Gastroesophageal sphincter (tissue), 4 donors: ENCODE measurements at regions not wholly inside any gene's neighbourhood (a gene's known extent, or its start where the extent isn't known, plus 50 kb on each side); places are given as distances from the start of the nearest gene placed in this dataset.
A peak's percentile ranks its signal among the peaks of the same experiment; 100 is the strongest.

Source experiments
- ATAC-seq: fragments of 150-250 bp; one replicate; pipeline ENCODE4 v1.9.1; 2016; ENCODE audit warnings: mild to moderate bottlenecking, moderate library complexity
- H3K27ac ChIP-seq, 4 donors: fragments of 200-600 bp; sonication (generic) in 3 of 4; 1 replicate in 3 of 4; 2 replicates in 1 of 4; pipeline ENCODE4 v1.5.1; 2016 to 2019
- H3K27me3 ChIP-seq: fragments of 200-600 bp; sonication (generic); one replicate; pipeline ENCODE4 v1.5.1; 2019
- H3K36me3 ChIP-seq, 2 donors: fragments of 200-600 bp; sonication (generic); one replicate each; pipeline ENCODE4 v1.5.1; 2019; ENCODE audit warnings: control low read depth in 1 of 2
- H3K4me1 ChIP-seq, 3 donors: fragments of 200-600 bp; sonication (generic); 1 replicate in 2 of 3; 2 replicates in 1 of 3; pipeline ENCODE4 v1.5.1; 2016 to 2019; ENCODE audit warnings: control low read depth in 2 of 3
- H3K4me3 ChIP-seq, 2 donors: fragments of 200-600 bp; sonication (generic); one replicate each; pipeline ENCODE4 v1.5.1; 2019; ENCODE audit warnings: mild to moderate bottlenecking in 1 of 2, moderate library complexity in 1 of 2
- H3K9me3 ChIP-seq, 3 donors: fragments of 200-600 bp; sonication (generic); one replicate each; pipeline ENCODE4 v1.5.1; 2017 to 2019; ENCODE audit warnings: control low read depth in 2 of 3
- CTCF ChIP-seq, 4 experiments: fragments of 200-600 bp in 2 of 4; fragments of 450-650 bp in 2 of 4; sonication (generic) in 1 of 4; IDR thresholded peaks; one replicate each; pipeline ENCODE4 v1.5.1; 2017 to 2019; ENCODE audit warnings: antibody characterized with exemption in 4 of 4, mild to moderate bottlenecking in 2 of 4, moderate library complexity in 2 of 4
- EP300 ChIP-seq: sonication (generic); formaldehyde crosslinking; IDR thresholded peaks from one replicate; pipeline ENCODE4 v1.6.1; 2017; ENCODE audit warnings: antibody characterized with exemption, mild to moderate bottlenecking
- POLR2A ChIP-seq, 2 donors: fragments of 450-650 bp; IDR thresholded peaks; one replicate each; pipeline ENCODE4 v1.6.1; 2017; ENCODE audit warnings: antibody characterized with exemption in 2 of 2, mild to moderate bottlenecking in 2 of 2, moderate library complexity in 1 of 2
- POLR2AphosphoS5 ChIP-seq: sonication (generic); formaldehyde crosslinking; IDR thresholded peaks from one replicate; pipeline ENCODE4 v1.6.1; 2017; ENCODE audit warnings: antibody characterized with exemption
- WGBS, 2 donors: methylation state at CpG; one replicate each; pipeline ENCODE4 v1.1.5; 2018; ENCODE audit warnings: low coverage in 1 of 2; 5-methylcytosine and 5-hydroxymethylcytosine counted together

GRCh38 chr2:24411488-24412151, 51.3 kb upstream of the ITSN2 start:
- Histone ChIP-seq H3K9me3 (no peaks in the 10 kb centered on the region), H3K36me3 (no peaks in the 10 kb centered on the region), H3K4me3 (no peak overlapping the region), H3K4me1 (no peaks in the 10 kb centered on the region), H3K27me3 (no peaks in the 10 kb centered on the region), H3K27ac (no peak overlapping the region)
- ATAC-seq = no peak
- WGBS, 2 donors = 84% methylated on average over 2 of the region's 4 CpGs
- TF ChIP-seq POLR2A (IDR thresholded peaks at IDR 0.05) = no peak
- TF ChIP-seq EP300 = no peak
- no peak for TF ChIP-seq POLR2AphosphoS5
- TF ChIP-seq CTCF (IDR thresholded peaks at IDR 0.05) = no peak

DNA sequence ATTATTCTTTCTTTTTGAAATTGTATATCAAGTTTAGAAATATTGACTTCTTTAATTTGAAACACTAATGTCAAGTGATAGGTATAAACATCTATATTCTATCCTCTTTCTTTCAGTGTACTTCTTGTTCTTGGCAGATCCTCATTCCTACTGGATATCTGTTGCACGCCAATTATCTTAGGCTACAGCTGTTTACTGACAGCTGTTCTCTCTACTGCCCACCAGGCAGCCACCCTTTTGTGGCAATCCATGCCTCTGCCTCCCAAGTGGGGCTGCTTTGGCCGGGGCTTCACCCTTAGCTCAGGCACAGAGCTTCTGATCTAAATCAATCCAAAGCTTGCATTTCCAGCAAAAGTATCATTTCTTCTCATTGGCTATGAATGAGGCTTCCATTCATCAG, 50.6 kb upstream of the ITSN2 start:
- WGBS, 2 donors = 86 to 100% methylated on average over 1 to 2 of the region's 2 CpGs
- Histone ChIP-seq H3K27ac (no peak overlapping the region), H3K4me3 (no peak overlapping the region), H3K27me3 (no peaks in the 10 kb centered on the region), H3K9me3 (no peaks in the 10 kb centered on the region), H3K4me1 (no peaks in the 10 kb centered on the region), H3K36me3 (no peaks in the 10 kb centered on the region)
- TF ChIP-seq EP300 (no peak), CTCF (IDR thresholded peaks at IDR 0.05) (no peak), POLR2AphosphoS5 (no peak), POLR2A (IDR thresholded peaks at IDR 0.05) (no peak)
- no peak for ATAC-seq

GRCh38 chr2:24409700-24410556, 49.6 kb upstream of the ITSN2 start:
- TF ChIP-seq EP300 = no peak
- TF ChIP-seq POLR2AphosphoS5 = no peak
- TF ChIP-seq POLR2A (IDR thresholded peaks at IDR 0.05) = no peak
- peak; percentile 73 to 91 (median 84) for TF ChIP-seq CTCF (IDR thresholded peaks at IDR 0.05)
- Histone ChIP-seq H3K4me3 (no peak overlapping the region), H3K4me1 (no peaks in the 10 kb centered on the region), H3K27ac (no peak overlapping the region), H3K9me3 (no peaks in the 10 kb centered on the region), H3K36me3 (no peaks in the 10 kb centered on the region), H3K27me3 (no peaks in the 10 kb centered on the region)
- WGBS, 2 donors = 46 to 53% methylated on average over 12 to 13 of the region's 13 CpGs
- ATAC-seq = peak; percentile 73
